IMR-90 (cell line): ENCODE measurements at regions not wholly inside any gene's neighbourhood (a gene's known extent, or its start where the extent isn't known, plus 50 kb on each side); places are given as distances from the start of the nearest gene placed in this dataset.

Experiments
- ATAC-seq: fragments of 200-7000 bp; cut with Tn5 transposase; 2 replicates; pipeline ENCODE4 v1.9.1; 2020; ENCODE audit warnings: low read depth, mild to moderate bottlenecking, moderate library complexity
- BruUV-seq: library from RNA; stranded (reverse); fragments of 400-500 nt; replicated peaks from 2 replicates; lab custom pipeline; 2021; lab: Mats Ljungman, UMichigan
- CTCF ChIA-PET: fragments of 300-600 bp; formaldehyde crosslinking; extraction: SDS; loops from one replicate; lab custom pipeline; 2021; ENCODE audit warnings: antibody characterized with exemption; lab: Yijun Ruan, JAX
- POLR2A ChIA-PET: fragments of 300-600 bp; sonication (Branson Sonifier 250); formaldehyde crosslinking; loops from one replicate; lab custom pipeline; 2022; ENCODE audit warnings: antibody characterized with exemption; ENCODE audit not compliant: unreplicated experiment; lab: Charles Lee
- DNase-seq: peaks from one replicate; pipeline ENCODE4 v3.0.0; 2013
- H2AFZ ChIP-seq: replicated peaks from 2 replicates; pipeline ENCODE3; 2013; ENCODE audit warnings: low read length, mild to moderate bottlenecking; ENCODE audit not compliant: poor library complexity
- H2AK5ac ChIP-seq: 2 replicates; pipeline ENCODE4 v1.6.1; 2013; ENCODE audit warnings: low read depth, low read length, inconsistent platforms
- H2AK9ac ChIP-seq: replicated peaks from 2 replicates; pipeline ENCODE3; 2013; ENCODE audit warnings: mild to moderate bottlenecking, low read depth, low read length, moderate library complexity; ENCODE audit not compliant: poor library complexity
- H2BK120ac ChIP-seq: 2 replicates; pipeline ENCODE4 v1.6.1; 2013; ENCODE audit warnings: low read depth, low read length, inconsistent platforms
- H2BK15ac ChIP-seq: 3 replicates; pipeline ENCODE4 v1.6.1; 2013; ENCODE audit warnings: low read depth, low read length, inconsistent platforms
- H2BK20ac ChIP-seq: 2 replicates; pipeline ENCODE4 v1.6.1; 2013; ENCODE audit warnings: low read depth, mild to moderate bottlenecking, inconsistent platforms, low read length, moderate library complexity
- H2BK5ac ChIP-seq: 2 replicates; pipeline ENCODE4 v1.6.1; 2013; ENCODE audit warnings: mild to moderate bottlenecking, low read depth, low read length, inconsistent platforms; ENCODE audit not compliant: poor library complexity, severe bottlenecking
- H3K14ac ChIP-seq: replicated peaks from 2 replicates; pipeline ENCODE4 v1.6.1; 2013; ENCODE audit warnings: low read depth, low read length, inconsistent platforms
- H3K18ac ChIP-seq: 2 replicates; pipeline ENCODE4 v1.6.1; 2013; ENCODE audit warnings: low read depth, low read length, control low read depth
- H3K23ac ChIP-seq: 2 replicates; pipeline ENCODE4 v1.6.1; 2013; ENCODE audit warnings: low read depth, low read length, inconsistent platforms
- H3K27ac ChIP-seq: 2 replicates; pipeline ENCODE4 v1.5.1; 2013; ENCODE audit warnings: mild to moderate bottlenecking, control low read depth, low read length; ENCODE audit not compliant: insufficient read depth
- H3K27me3 ChIP-seq: 2 replicates; pipeline ENCODE4 v1.6.1; 2013; ENCODE audit warnings: low read length; ENCODE audit not compliant: control insufficient read depth, insufficient read depth
- H3K36me3 ChIP-seq: 2 replicates; pipeline ENCODE4 v1.6.1; 2013; ENCODE audit warnings: low read length, mixed read lengths; ENCODE audit not compliant: control insufficient read depth, insufficient read depth
- H3K4ac ChIP-seq: 2 replicates; pipeline ENCODE4 v1.6.1; 2013; ENCODE audit warnings: low read depth, low read length, inconsistent platforms
- H3K4me1 ChIP-seq: 2 replicates; pipeline ENCODE4 v1.6.1; 2013; ENCODE audit warnings: low read length, mixed read lengths; ENCODE audit not compliant: control insufficient read depth, insufficient read depth
- H3K4me2 ChIP-seq: 2 replicates; pipeline ENCODE4 v1.6.1; 2013; ENCODE audit warnings: low read depth, mild to moderate bottlenecking, control low read depth, low read length, moderate library complexity
- H3K4me3 ChIP-seq: 2 replicates; pipeline ENCODE4 v1.5.1; 2013; ENCODE audit warnings: low read depth, mild to moderate bottlenecking, control low read depth, low read length, moderate library complexity; ENCODE audit not compliant: insufficient read depth
- H3K56ac ChIP-seq: 2 replicates; pipeline ENCODE4 v1.6.1; 2013; ENCODE audit warnings: low read length, inconsistent platforms; ENCODE audit not compliant: insufficient read depth; ENCODE audit errors: extremely low read depth
- H3K79me1 ChIP-seq, 2 experiments: 2 replicates each; pipeline ENCODE4 v1.6.1; 2013; ENCODE audit warnings: low read length in 2 of 2, inconsistent platforms in 1 of 2, low read depth in 1 of 2
- H3K9ac ChIP-seq: 2 replicates; pipeline ENCODE4 v1.6.1; 2013; ENCODE audit warnings: low read depth, low read length, control low read depth
- H3K9me1 ChIP-seq: 2 replicates; pipeline ENCODE4 v1.6.1; 2013; ENCODE audit warnings: low read length, inconsistent platforms; ENCODE audit not compliant: insufficient read depth
- H3K9me3 ChIP-seq: 2 replicates; pipeline ENCODE4 v1.6.1; 2013; ENCODE audit warnings: low read length; ENCODE audit not compliant: control insufficient read depth, insufficient read depth
- H4K20me1 ChIP-seq: 2 replicates; pipeline ENCODE4 v1.6.1; 2013; ENCODE audit warnings: low read length, inconsistent platforms; ENCODE audit not compliant: insufficient read depth
- H4K5ac ChIP-seq: 2 replicates; pipeline ENCODE4 v1.6.1; 2013; ENCODE audit warnings: mild to moderate bottlenecking, low read depth, low read length, control low read depth
- H4K8ac ChIP-seq, 2 experiments: 2 replicates each; pipeline ENCODE4 v1.6.1; 2013; ENCODE audit warnings: low read depth in 2 of 2, low read length in 2 of 2, control low read depth in 1 of 2, inconsistent platforms in 1 of 2
- H4K91ac ChIP-seq: 2 replicates; pipeline ENCODE4 v1.6.1; 2013; ENCODE audit warnings: low read depth, low read length, inconsistent platforms; ENCODE audit not compliant: insufficient read depth
- BHLHE40 ChIP-seq: fragments of 150-350 bp; IDR thresholded peaks from 2 replicates; pipeline ENCODE4 v1.6.1; 2016; ENCODE audit warnings: mild to moderate bottlenecking, low read depth, low read length
- CEBPB ChIP-seq: IDR thresholded peaks from 2 replicates; pipeline ENCODE4 v1.6.1; 2012; ENCODE audit warnings: low read depth, low read length, improper control_type of control experiment
- CHD1 ChIP-seq: IDR thresholded peaks from 2 replicates; pipeline ENCODE4 v1.6.1; 2012; ENCODE audit warnings: low read depth, low read length, improper control_type of control experiment
- CTCF ChIP-seq: conservative IDR thresholded peaks from 2 replicates; pipeline ENCODE4 v1.5.1; 2012; ENCODE audit warnings: mild to moderate bottlenecking, low read depth, low read length, improper control_type of control experiment
- ELK1 ChIP-seq: fragments of 150-350 bp; IDR thresholded peaks from 2 replicates; pipeline ENCODE4 v1.6.1; 2016; ENCODE audit warnings: low read depth, mild to moderate bottlenecking, low read length, moderate library complexity, borderline replicate concordance
- FOS ChIP-seq: fragments of 150-350 bp; IDR thresholded peaks from 2 replicates; pipeline ENCODE4 v1.6.1; 2016; ENCODE audit warnings: low read depth, low read length
- MAFK ChIP-seq: IDR thresholded peaks from 2 replicates; pipeline ENCODE4 v1.6.1; 2012; ENCODE audit warnings: low read depth, low read length, improper control_type of control experiment
- MAZ ChIP-seq: IDR thresholded peaks from 2 replicates; pipeline ENCODE4 v1.6.1; 2012; ENCODE audit warnings: low read depth, mild to moderate bottlenecking, low read length, improper control_type of control experiment, moderate library complexity, borderline replicate concordance
- MXI1 ChIP-seq: IDR thresholded peaks from 2 replicates; pipeline ENCODE4 v1.6.1; 2012; ENCODE audit warnings: low read depth, mild to moderate bottlenecking, low read length, moderate library complexity, borderline replicate concordance
- NFE2L2 ChIP-seq: fragments of 150-350 bp; IDR thresholded peaks from 2 replicates; pipeline ENCODE4 v1.6.1; 2016; ENCODE audit warnings: low read depth, mild to moderate bottlenecking, low read length
- POLR2A ChIP-seq: IDR thresholded peaks from 2 replicates; pipeline ENCODE4 v1.6.1; 2012; ENCODE audit warnings: mild to moderate bottlenecking, low read depth, low read length
- RAD21 ChIP-seq: IDR thresholded peaks from 2 replicates; pipeline ENCODE4 v1.6.1; 2012; ENCODE audit warnings: low read length, improper control_type of control experiment
- RCOR1 ChIP-seq: IDR thresholded peaks from 2 replicates; pipeline ENCODE4 v1.6.1; 2012; ENCODE audit warnings: mild to moderate bottlenecking, low read length, improper control_type of control experiment; ENCODE audit not compliant: insufficient replicate concordance
- SMC3 ChIP-seq: fragments of 150-350 bp; IDR thresholded peaks from 2 replicates; pipeline ENCODE4 v1.6.1; 2016; ENCODE audit warnings: low read depth, mild to moderate bottlenecking, antibody characterized with exemption, low read length, moderate library complexity
- USF2 ChIP-seq: fragments of 150-350 bp; IDR thresholded peaks from 2 replicates; pipeline ENCODE4 v1.6.1; 2017; ENCODE audit warnings: mild to moderate bottlenecking, antibody characterized with exemption, low read length, low read depth
- WGBS, 2 experiments: methylation state at CpG; one replicate each; pipeline versions ENCODE4 v1.1.5 to v1.1.7; 2013; ENCODE audit warnings: missing lambda C conversion rate in 2 of 2; ENCODE audit not compliant: insufficient read length in 1 of 2; ENCODE audit errors: extremely low coverage in 2 of 2; 5-methylcytosine and 5-hydroxymethylcytosine counted together
- dilution Hi-C: fragments of 300-500 bp; cut with HindIII; formaldehyde crosslinking; loops from one replicate; pipeline ENCODE4 v1.14.3; 2018; ENCODE audit warnings: low sequenced_read_pairs; ENCODE audit not compliant: unreplicated experiment
- in situ Hi-C: fragments of 300-500 bp; cut with MboI; formaldehyde crosslinking; loops from 3 replicates; pipeline ENCODE4 v1.14.3; 2019; ENCODE audit warnings: low sequenced_read_pairs, inconsistent platforms, mixed read lengths
- intact Hi-C: fragments of 100-400 bp; cut with micrococcal nuclease; formaldehyde crosslinking; loops from 2 replicates; pipeline ENCODE4 v1.10.0; 2022

GRCh38 chr4:132395561-132395960, 753.5 kb upstream of the PCDH10 start:
- Histone ChIP-seq H4K91ac (no peak overlapping the region), H3K18ac (no peak overlapping the region), H3K56ac (no peak overlapping the region), H2AFZ (no peak overlapping the region), H3K9me3 (no peaks in the 10 kb centered on the region), H3K27me3 (no peaks in the 10 kb centered on the region), H3K14ac (no peak overlapping the region), H3K4me3 (no peak overlapping the region), H3K4ac (no peak overlapping the region), H2BK5ac (no peak overlapping the region), H3K9ac (no peak overlapping the region), H3K4me2 (no peak overlapping the region), H4K5ac (no peak overlapping the region), H3K23ac (no peak overlapping the region), H2BK15ac (no peak overlapping the region), H2AK5ac (no peak overlapping the region), H2BK120ac (no peak overlapping the region), H2AK9ac (no peak overlapping the region), H3K4me1 (no peaks in the 10 kb centered on the region), H3K36me3 (no peaks in the 10 kb centered on the region), H3K27ac (no peak overlapping the region), H4K8ac (no peak overlapping the region), H3K9me1 (no peaks in the 10 kb centered on the region), H3K79me1 (no peaks in the 10 kb centered on the region), H4K20me1 (no peaks in the 10 kb centered on the region), H2BK20ac (no peak overlapping the region)
- intact Hi-C loops (no loop called here), in situ Hi-C loops (no loop called here), dilution Hi-C loops (no loop called here)
- POLR2A ChIA-PET: no interaction called here
- no CpG with 5 or more reads among the region's 1 CpG for WGBS, 2 experiments
- CTCF ChIA-PET: no interaction called here
- TF ChIP-seq MAFK (no peak), USF2 (no peak), CTCF (no peak), FOS (no peak), RAD21 (no peak), CHD1 (no peak), BHLHE40 (no peak), RCOR1 (no peak), MXI1 (no peak), SMC3 (no peak), ELK1 (no peak), NFE2L2 (no peak), MAZ (no peak), CEBPB (no peak), POLR2A (no peak)
- DNase-seq: no peak
- no peak for ATAC-seq
- BruUV-seq: no TSS peak
